Lower lobe of right lung (tissue), 2 donors: ENCODE measurements at regions not wholly inside any gene's neighbourhood (a gene's known extent, or its start where the extent isn't known, plus 50 kb on each side); places are given as distances from the start of the nearest gene placed in this dataset.

Experiments used
- ATAC-seq, 2 donors: fragments of 200-7000 bp; cut with Tn5 transposase; one replicate each; pipeline ENCODE4 v1.9.1; 2020 to 2022; ENCODE audit warnings: mild to moderate bottlenecking in 2 of 2, moderate library complexity in 2 of 2
- DNase-seq: peaks from one replicate; pipeline ENCODE4 v3.0.0-alpha.2; 2020
- H3K27ac ChIP-seq: fragments of 200-600 bp; one replicate; pipeline ENCODE4 v1.8.0; 2022
- H3K27me3 ChIP-seq: fragments of 200-600 bp; one replicate; pipeline ENCODE4 v1.8.0; 2022; ENCODE audit warnings: low read depth
- H3K36me3 ChIP-seq: fragments of 200-600 bp; one replicate; pipeline ENCODE4 v1.8.0; 2022; ENCODE audit warnings: mild to moderate bottlenecking
- H3K4me1 ChIP-seq: fragments of 200-600 bp; one replicate; pipeline ENCODE4 v1.8.0; 2022
- H3K4me3 ChIP-seq: fragments of 200-600 bp; one replicate; pipeline ENCODE4 v1.8.0; 2022; ENCODE audit warnings: mild to moderate bottlenecking
- H3K9me3 ChIP-seq: fragments of 200-600 bp; one replicate; pipeline ENCODE4 v1.8.0; 2022
- CTCF ChIP-seq: fragments of 200-600 bp; IDR thresholded peaks from one replicate; pipeline ENCODE4 v1.8.0; 2022; ENCODE audit warnings: antibody characterized with exemption, mild to moderate bottlenecking
- intact Hi-C: fragments of 100-400 bp; cut with DNase I; formaldehyde crosslinking; loops from one replicate; pipeline ENCODE4 v1.11.0; 2022
- donor health status: DM: no; HTN: yes; CAD: no; lungs with severe emphysema.

- Histone ChIP-seq H3K36me3 (no peaks in the 10 kb centered on the region), H3K9me3 (no peaks in the 10 kb centered on the region), H3K27me3 (no peaks in the 10 kb centered on the region), H3K4me3 (no peak overlapping the region), H3K27ac (no peak overlapping the region), H3K4me1 (no peaks in the 10 kb centered on the region)
- ATAC-seq (no peak), DNase-seq (no peak)
- no peak for TF ChIP-seq CTCF
- intact Hi-C loops = no loop called here
Observed at GRCh38 chr12:74293689-74294131, 243.9 kb upstream of the ATXN7L3B start.

- no peak for TF ChIP-seq CTCF
- DNase-seq (no peak), ATAC-seq (peak in 1 of 2 donors; percentile 57)
- H3K36me3 ChIP-seq = no peaks in the 10 kb centered on the region
- intact Hi-C loops = no loop called here
- no peaks in the 10 kb centered on the region for H3K27me3 ChIP-seq
- H3K4me1 ChIP-seq = no peaks in the 10 kb centered on the region
- no peaks in the 10 kb centered on the region for H3K9me3 ChIP-seq
- no peak overlapping the region for H3K27ac ChIP-seq
- no peak overlapping the region for H3K4me3 ChIP-seq
Observed at GRCh38 chr12:74317078-74317601, 220.5 kb upstream of the ATXN7L3B start.

- H3K27me3 ChIP-seq = no peaks in the 10 kb centered on the region
- H3K9me3 ChIP-seq = no peaks in the 10 kb centered on the region
- intact Hi-C loops = no loop called here
- no peaks in the 10 kb centered on the region for H3K4me1 ChIP-seq
- TF ChIP-seq CTCF = no peak
- H3K4me3 ChIP-seq = no peak overlapping the region
- no peaks in the 10 kb centered on the region for H3K36me3 ChIP-seq
- ATAC-seq (no peak), DNase-seq (no peak)
- H3K27ac ChIP-seq = no peak overlapping the region
Observed at GRCh38 chr12:74317741-74318140, 219.9 kb upstream of the ATXN7L3B start.

- intact Hi-C loops = no loop called here
Observed at GRCh38 chr12:74319886-74320285, 217.7 kb upstream of the ATXN7L3B start.

GRCh38 chr12:74321381-74321780, 216.3 kb upstream of the ATXN7L3B start:
- Histone ChIP-seq H3K36me3 (no peaks in the 10 kb centered on the region), H3K27me3 (no peaks in the 10 kb centered on the region), H3K27ac (no peak overlapping the region), H3K9me3 (no peaks in the 10 kb centered on the region), H3K4me3 (no peak overlapping the region), H3K4me1 (no peaks in the 10 kb centered on the region)
- intact Hi-C loops = no loop called here
- no peak for ATAC-seq
- no peak for TF ChIP-seq CTCF
- no peak for DNase-seq

More at GRCh38 chr12:74319886-74320285, 217.7 kb upstream of the ATXN7L3B start:
- H3K27ac ChIP-seq = no peak overlapping the region
- ATAC-seq (no peak), DNase-seq (no peak)
- no peak for TF ChIP-seq CTCF
- H3K9me3 ChIP-seq = no peaks in the 10 kb centered on the region
- H3K36me3 ChIP-seq = no peaks in the 10 kb centered on the region
- H3K4me3 ChIP-seq = no peak overlapping the region
- no peaks in the 10 kb centered on the region for H3K4me1 ChIP-seq
- H3K27me3 ChIP-seq = no peaks in the 10 kb centered on the region

- no peaks in the 10 kb centered on the region for H3K36me3 ChIP-seq
- H3K27ac ChIP-seq = no peak overlapping the region
- TF ChIP-seq CTCF = no peak
- no peaks in the 10 kb centered on the region for H3K4me1 ChIP-seq
- no peak overlapping the region for H3K4me3 ChIP-seq
- no peak for ATAC-seq
- no peak for DNase-seq
- no peaks in the 10 kb centered on the region for H3K27me3 ChIP-seq
- no peaks in the 10 kb centered on the region for H3K9me3 ChIP-seq
- intact Hi-C loops = no loop called here
Observed at GRCh38 chr12:74322792-74323191, 214.8 kb upstream of the ATXN7L3B start.
